Osteoblast (primary cell): ENCODE measurements at regions not wholly inside any gene's neighbourhood (a gene's known extent, or its start where the extent isn't known, plus 50 kb on each side); places are given as distances from the start of the nearest gene placed in this dataset.

Experiments
- DNase-seq: peaks from one replicate; pipeline ENCODE4 v3.0.0; 2011; ENCODE audit warnings: low spot score, mixed read lengths; ENCODE audit not compliant: insufficient read length; ENCODE audit errors: missing footprints
- H2AFZ ChIP-seq: 2 replicates; pipeline ENCODE4 v1.6.0; 2011; ENCODE audit warnings: mild to moderate bottlenecking, low read length
- H3K27ac ChIP-seq: 2 replicates; pipeline ENCODE4 v1.5.1; 2011; ENCODE audit warnings: mild to moderate bottlenecking, low read depth, low read length, moderate library complexity
- H3K27me3 ChIP-seq: 2 replicates; pipeline ENCODE4 v1.6.0; 2012; ENCODE audit warnings: mild to moderate bottlenecking, control low read depth, inconsistent platforms, low read length, moderate library complexity; ENCODE audit not compliant: insufficient read depth
- H3K36me3 ChIP-seq: 2 replicates; pipeline ENCODE4 v1.5.1; 2011; ENCODE audit warnings: mild to moderate bottlenecking, low read length, control low read depth, moderate library complexity; ENCODE audit not compliant: insufficient read depth
- H3K4me1 ChIP-seq: 2 replicates; pipeline ENCODE4 v1.5.1; 2011; ENCODE audit warnings: mild to moderate bottlenecking, low read length, control low read depth, moderate library complexity; ENCODE audit not compliant: insufficient read depth
- H3K4me2 ChIP-seq: 2 replicates; pipeline ENCODE4 v1.6.0; 2011; ENCODE audit warnings: mild to moderate bottlenecking, low read length; ENCODE audit not compliant: insufficient read depth
- H3K4me3 ChIP-seq: fragments of 200-600 bp; sonication (generic); 3 replicates; pipeline ENCODE4 v1.5.1; 2012; ENCODE audit warnings: mild to moderate bottlenecking, low read length, inconsistent platforms; ENCODE audit not compliant: insufficient read depth
- H3K79me2 ChIP-seq: 2 replicates; pipeline ENCODE4 v1.6.0; 2012; ENCODE audit warnings: mild to moderate bottlenecking, low read length, control low read depth, inconsistent platforms; ENCODE audit not compliant: insufficient read depth
- H3K9me3 ChIP-seq: 2 replicates; pipeline ENCODE4 v1.5.1; 2011; ENCODE audit warnings: low read depth, low read length, control low read depth
- H4K20me1 ChIP-seq: 2 replicates; pipeline ENCODE4 v1.6.0; 2012; ENCODE audit warnings: mild to moderate bottlenecking, low read length, control low read depth; ENCODE audit not compliant: insufficient read depth
- CTCF ChIP-seq: IDR thresholded peaks from 2 replicates; pipeline ENCODE4 v1.5.1; 2011; ENCODE audit warnings: mild to moderate bottlenecking, low read depth, low read length, moderate library complexity; ENCODE audit errors: extremely low read depth

DNA sequence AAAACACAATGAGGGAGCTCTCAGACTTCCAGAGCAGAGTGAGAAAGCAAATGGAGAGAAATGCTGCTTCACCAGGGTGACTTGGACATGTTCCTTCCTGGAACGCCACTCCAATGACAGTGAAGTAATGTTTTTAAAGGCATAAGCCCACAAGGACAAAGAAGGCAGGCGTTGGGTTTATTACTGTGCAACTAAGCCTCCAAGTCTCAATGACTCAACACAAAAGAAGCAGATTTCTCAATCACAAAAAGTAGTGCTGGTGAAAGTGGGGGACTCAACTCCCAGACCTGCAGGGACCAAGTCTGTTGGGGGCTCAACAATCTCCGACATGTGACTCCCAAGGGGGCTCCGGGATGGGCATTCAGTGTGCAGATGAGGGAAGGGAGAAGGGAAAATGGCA, 505.2 kb downstream of the BCL11B start:
- Histone ChIP-seq H2AFZ (no peak overlapping the region), H3K27ac (no peak overlapping the region), H3K4me3 (no peak overlapping the region), H3K27me3 (no peaks in the 10 kb centered on the region), H4K20me1 (no peaks in the 10 kb centered on the region), H3K79me2 (no peaks in the 10 kb centered on the region), H3K4me2 (no peak overlapping the region), H3K36me3 (no peaks in the 10 kb centered on the region), H3K4me1 (no peaks in the 10 kb centered on the region), H3K9me3 (no peaks in the 10 kb centered on the region)
- TF ChIP-seq CTCF, result no peak
- DNase-seq, result no peak

DNA sequence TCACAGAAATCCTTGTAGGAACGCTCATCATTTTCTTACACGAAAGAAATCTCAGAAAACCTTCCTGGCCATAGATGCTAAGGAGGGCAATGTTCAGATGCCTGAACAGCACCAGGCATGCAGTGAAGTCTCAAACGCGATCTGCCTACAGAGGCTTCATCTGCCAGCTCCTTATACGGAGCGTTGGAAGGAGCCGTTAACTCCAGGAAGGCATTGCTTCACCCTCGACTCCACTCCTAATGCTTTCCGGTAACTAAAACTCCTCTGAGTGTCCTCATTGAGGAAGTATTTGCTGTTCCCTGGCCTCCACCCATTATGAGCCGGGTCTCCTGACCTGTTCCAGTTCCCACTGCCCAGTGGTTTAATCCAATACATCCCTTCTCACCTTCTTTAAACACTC, 502.7 kb downstream of the BCL11B start:
- Histone ChIP-seq H3K79me2 (no peaks in the 10 kb centered on the region), H3K4me3 (no peak overlapping the region), H3K36me3 (no peaks in the 10 kb centered on the region), H3K9me3 (no peaks in the 10 kb centered on the region), H4K20me1 (no peaks in the 10 kb centered on the region), H3K27me3 (no peaks in the 10 kb centered on the region), H3K27ac (no peak overlapping the region), H3K4me2 (no peak overlapping the region), H3K4me1 (no peaks in the 10 kb centered on the region), H2AFZ (no peak overlapping the region)
- DNase-seq, result no peak
- TF ChIP-seq CTCF, result no peak

- H3K4me1 ChIP-seq, result no peaks in the 10 kb centered on the region
- H3K4me2 ChIP-seq, result no peak overlapping the region
- no peaks in the 10 kb centered on the region for H3K9me3 ChIP-seq
- no peak overlapping the region for H3K27ac ChIP-seq
- no peaks in the 10 kb centered on the region for H3K36me3 ChIP-seq
- no peak for DNase-seq
- TF ChIP-seq CTCF, result no peak
- no peak overlapping the region for H3K4me3 ChIP-seq
- H4K20me1 ChIP-seq, result no peaks in the 10 kb centered on the region
- H3K27me3 ChIP-seq, result no peaks in the 10 kb centered on the region
- H2AFZ ChIP-seq, result no peak overlapping the region
- H3K79me2 ChIP-seq, result no peaks in the 10 kb centered on the region
Observed at GRCh38 chr14:98770151-98770550, 501.8 kb downstream of the BCL11B start.

- Histone ChIP-seq H3K4me2 (no peak overlapping the region), H3K79me2 (no peaks in the 10 kb centered on the region), H3K9me3 (no peaks in the 10 kb centered on the region), H2AFZ (no peak overlapping the region), H3K27ac (no peak overlapping the region), H4K20me1 (no peaks in the 10 kb centered on the region), H3K4me3 (no peak overlapping the region), H3K4me1 (no peaks in the 10 kb centered on the region), H3K36me3 (no peaks in the 10 kb centered on the region), H3K27me3 (no peaks in the 10 kb centered on the region)
- TF ChIP-seq CTCF, result no peak
- no peak for DNase-seq
Observed at GRCh38 chr14:98773814-98774213, 498.2 kb downstream of the BCL11B start.
